ENCODE measurements at regions not wholly inside any gene's neighbourhood (a gene's known extent, or its start where the extent isn't known, plus 50 kb on each side); places are given as distances from the start of the nearest gene placed in this dataset.

DNA sequence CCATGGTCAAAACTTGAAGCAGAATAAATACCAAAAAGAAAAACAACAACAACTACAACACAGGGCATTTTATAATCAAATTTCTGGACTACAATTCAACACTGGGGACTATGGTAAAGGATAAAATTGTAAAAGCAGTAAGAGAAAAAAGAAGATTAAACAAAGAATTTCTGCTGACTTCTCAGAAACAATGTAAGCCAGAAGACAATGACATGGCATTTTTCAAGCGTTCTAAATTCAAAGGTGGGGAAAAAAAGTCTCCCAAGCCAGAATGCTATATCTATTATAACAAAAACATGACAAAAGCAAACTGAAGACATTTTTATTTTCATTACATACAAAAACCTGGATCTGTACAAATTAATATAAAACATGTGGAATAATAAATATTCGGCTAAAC lies 433.1 kb downstream of the NPHP4 start:
- no peak for DNase-seq
- ChIA-PET POLR2A (no interaction called here), CTCF (no interaction called here)
- H3K36me3 ChIP-seq (ENCODE audit: insufficient read depth, low read length), result no peaks in the 10 kb centered on the region
- H3K4me3 ChIP-seq (ENCODE audit: low read length), result no peak overlapping the region
- Mint-ChIP-seq H3K4me3 (no peak overlapping the region), H3K36me3 (no peaks in the 10 kb centered on the region), H3K27me3 (peaks cover 13 to 23% of the 10 kb centered on the region in 2 donors), H3K9me3 (peaks cover 0 to 12% (median 10%) of the 10 kb centered on the region in 5 donors), H3K27ac (no peak overlapping the region), H3K4me1 (no peaks in the 10 kb centered on the region)
- no peaks in the 10 kb centered on the region for H3K27me3 ChIP-seq (ENCODE audit: insufficient read depth, low read length, poor library complexity, severe bottlenecking)
- no peaks in the 10 kb centered on the region for H3K4me1 ChIP-seq (ENCODE audit: insufficient read depth, low read length)
- H3K27ac ChIP-seq (ENCODE audit: low read depth, low read length), result no peak overlapping the region
- no peaks in the 10 kb centered on the region for H3K9me3 ChIP-seq (ENCODE audit: low read length)

- no peaks in the 10 kb centered on the region for H3K4me1 ChIP-seq (ENCODE audit: insufficient read depth, low read length)
- H3K36me3 ChIP-seq (ENCODE audit: insufficient read depth, low read length), result no peaks in the 10 kb centered on the region
- no peak for DNase-seq
- ChIA-PET POLR2A (no interaction called here), CTCF (no interaction called here)
- Mint-ChIP-seq H3K9me3 (peaks cover 3 to 12% (median 10%) of the 10 kb centered on the region in 5 donors), H3K36me3 (no peaks in the 10 kb centered on the region), H3K4me3 (no peak overlapping the region), H3K27ac (no peak overlapping the region), H3K4me1 (peaks cover 0 to 4% (median 0%) of the 10 kb centered on the region in 3 donors), H3K27me3 (peaks cover 15 to 27% of the 10 kb centered on the region in 2 donors)
- no peak overlapping the region for H3K27ac ChIP-seq (ENCODE audit: low read depth, low read length)
- H3K27me3 ChIP-seq (ENCODE audit: insufficient read depth, low read length, poor library complexity, severe bottlenecking), result no peaks in the 10 kb centered on the region
- no peaks in the 10 kb centered on the region for H3K9me3 ChIP-seq (ENCODE audit: low read length)
- H3K4me3 ChIP-seq (ENCODE audit: low read length), result no peak overlapping the region
Observed at GRCh38 chr1:5555853-5556252, 436.4 kb downstream of the NPHP4 start.

GRCh38 chr1:5554784-5555183 lies 437.4 kb downstream of the NPHP4 start:
- Histone ChIP-seq H3K27me3 (ENCODE audit: insufficient read depth, low read length, poor library complexity, severe bottlenecking) (no peaks in the 10 kb centered on the region), H3K4me3 (ENCODE audit: low read length) (no peak overlapping the region), H3K36me3 (ENCODE audit: insufficient read depth, low read length) (no peaks in the 10 kb centered on the region), H3K27ac (ENCODE audit: low read depth, low read length) (no peak overlapping the region), H3K4me1 (ENCODE audit: insufficient read depth, low read length) (no peaks in the 10 kb centered on the region), H3K9me3 (ENCODE audit: low read length) (no peaks in the 10 kb centered on the region)
- Mint-ChIP-seq H3K9me3 (peaks cover 3 to 12% (median 10%) of the 10 kb centered on the region in 5 donors), H3K36me3 (no peaks in the 10 kb centered on the region), H3K27me3 (peaks cover 15 to 25% of the 10 kb centered on the region in 2 donors), H3K27ac (no peak overlapping the region), H3K4me3 (no peak overlapping the region), H3K4me1 (peaks cover 0 to 4% (median 0%) of the 10 kb centered on the region in 3 donors)
- CTCF ChIA-PET, result no interaction called here
- POLR2A ChIA-PET, result no interaction called here
- no peak for DNase-seq

DNA sequence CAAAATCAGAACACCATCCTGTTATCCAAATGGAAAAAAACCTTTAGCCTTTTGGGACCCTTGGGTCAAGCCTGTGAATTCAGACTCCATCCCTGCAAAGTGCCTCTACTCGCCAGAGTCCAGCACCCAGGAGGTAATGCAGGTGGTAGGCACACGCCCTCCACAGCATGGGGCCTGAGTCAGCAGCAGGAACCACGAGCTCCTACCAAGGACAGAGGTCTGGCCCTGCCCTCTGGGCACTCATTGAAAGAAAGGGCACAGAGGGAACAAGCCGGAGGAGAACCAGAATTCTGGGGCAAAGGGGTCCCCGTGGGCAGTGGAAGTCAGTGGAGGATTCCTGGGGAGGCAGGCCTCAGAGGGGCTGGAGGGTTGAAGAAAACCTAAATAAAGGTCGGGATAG lies 438.1 kb downstream of the NPHP4 start:
- H3K9me3 ChIP-seq (ENCODE audit: low read length), result no peaks in the 10 kb centered on the region
- no peaks in the 10 kb centered on the region for H3K36me3 ChIP-seq (ENCODE audit: insufficient read depth, low read length)
- ChIA-PET POLR2A (no interaction called here), CTCF (no interaction called here)
- Mint-ChIP-seq H3K27me3 (peaks cover 15 to 30% of the 10 kb centered on the region in 2 donors), H3K36me3 (no peaks in the 10 kb centered on the region), H3K27ac (no peak overlapping the region), H3K9me3 (peaks cover 3 to 12% (median 10%) of the 10 kb centered on the region in 5 donors), H3K4me1 (peaks cover 0 to 4% (median 0%) of the 10 kb centered on the region in 3 donors), H3K4me3 (no peak overlapping the region)
- H3K4me1 ChIP-seq (ENCODE audit: insufficient read depth, low read length), result no peaks in the 10 kb centered on the region
- no peak overlapping the region for H3K27ac ChIP-seq (ENCODE audit: low read depth, low read length)
- no peak overlapping the region for H3K4me3 ChIP-seq (ENCODE audit: low read length)
- no peak for DNase-seq
- H3K27me3 ChIP-seq (ENCODE audit: insufficient read depth, low read length, poor library complexity, severe bottlenecking), result no peaks in the 10 kb centered on the region

- Mint-ChIP-seq H3K27ac (no peak overlapping the region), H3K27me3 (peaks cover 12 to 26% of the 10 kb centered on the region in 2 donors), H3K4me1 (peaks cover 0 to 4% (median 0%) of the 10 kb centered on the region in 3 donors), H3K9me3 (peaks cover 0 to 3% (median under 1%) of the 10 kb centered on the region in 5 donors), H3K4me3 (no peak overlapping the region), H3K36me3 (no peaks in the 10 kb centered on the region)
- no peaks in the 10 kb centered on the region for H3K9me3 ChIP-seq (ENCODE audit: low read length)
- POLR2A ChIA-PET, result no interaction called here
- CTCF ChIA-PET, result interaction anchor here (0.6 kb wide), 1 partner anchor 1129 kb away, joined by 3 read pairs; no protein-coding TSS in a partner anchor
- H3K36me3 ChIP-seq (ENCODE audit: insufficient read depth, low read length), result no peaks in the 10 kb centered on the region
- DNase-seq, result no peak
- H3K27ac ChIP-seq (ENCODE audit: low read depth, low read length), result no peak overlapping the region
- no peak overlapping the region for H3K4me3 ChIP-seq (ENCODE audit: low read length)
- no peaks in the 10 kb centered on the region for H3K27me3 ChIP-seq (ENCODE audit: insufficient read depth, low read length, poor library complexity, severe bottlenecking)
- no peaks in the 10 kb centered on the region for H3K4me1 ChIP-seq (ENCODE audit: insufficient read depth, low read length)
Observed at GRCh38 chr1:5552787-5553484, 439.3 kb downstream of the NPHP4 start.

DNA sequence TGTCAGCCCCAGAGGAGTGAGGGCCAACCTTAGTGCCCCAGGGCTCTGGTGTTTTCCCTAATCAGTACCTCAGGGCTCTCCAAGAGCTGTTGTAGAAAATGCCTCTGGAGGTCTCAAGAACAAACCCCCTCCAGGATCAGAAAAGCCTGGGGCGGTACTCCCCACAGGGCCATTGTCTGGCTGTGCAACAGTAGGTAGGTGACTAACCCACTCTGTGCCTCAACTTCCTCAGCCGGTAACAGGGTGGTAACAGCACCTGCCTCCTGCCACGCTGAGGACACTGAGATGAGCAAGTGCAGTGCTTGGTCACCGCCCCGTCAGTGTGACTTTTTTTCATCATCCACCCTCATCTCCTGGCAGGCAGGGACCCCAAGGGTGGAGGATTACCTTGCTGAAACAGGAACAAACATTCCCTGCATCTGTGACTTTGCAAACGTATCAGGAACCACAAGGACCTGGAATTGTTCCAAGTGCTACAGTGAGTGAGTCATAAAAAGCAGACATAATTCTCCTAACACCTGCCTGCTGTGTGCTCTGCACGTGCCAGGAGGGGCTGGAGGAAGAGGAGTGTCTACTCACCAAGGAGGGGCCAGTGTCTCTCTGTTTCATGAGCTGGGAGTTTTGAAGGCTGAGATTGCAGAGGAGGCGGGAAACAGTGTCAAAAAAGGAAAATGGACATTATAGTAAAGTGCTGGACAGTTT lies 440.8 kb downstream of the NPHP4 start:
- CTCF ChIA-PET, result no interaction called here
- Histone ChIP-seq H3K36me3 (ENCODE audit: insufficient read depth, low read length) (no peaks in the 10 kb centered on the region), H3K27ac (ENCODE audit: low read depth, low read length) (no peak overlapping the region), H3K9me3 (ENCODE audit: low read length) (no peaks in the 10 kb centered on the region), H3K27me3 (ENCODE audit: insufficient read depth, low read length, poor library complexity, severe bottlenecking) (no peaks in the 10 kb centered on the region), H3K4me1 (ENCODE audit: insufficient read depth, low read length) (no peaks in the 10 kb centered on the region), H3K4me3 (ENCODE audit: low read length) (no peak overlapping the region)
- Mint-ChIP-seq H3K36me3 (no peaks in the 10 kb centered on the region), H3K27me3 (peaks cover 15 to 34% of the 10 kb centered on the region in 2 donors), H3K4me3 (no peak overlapping the region), H3K9me3 (peaks cover 0 to 3% (median 0%) of the 10 kb centered on the region in 5 donors), H3K4me1 (peaks cover 0 to 4% (median 0%) of the 10 kb centered on the region in 3 donors), H3K27ac (no peak overlapping the region)
- no peak for DNase-seq
- POLR2A ChIA-PET, result no interaction called here

DNA sequence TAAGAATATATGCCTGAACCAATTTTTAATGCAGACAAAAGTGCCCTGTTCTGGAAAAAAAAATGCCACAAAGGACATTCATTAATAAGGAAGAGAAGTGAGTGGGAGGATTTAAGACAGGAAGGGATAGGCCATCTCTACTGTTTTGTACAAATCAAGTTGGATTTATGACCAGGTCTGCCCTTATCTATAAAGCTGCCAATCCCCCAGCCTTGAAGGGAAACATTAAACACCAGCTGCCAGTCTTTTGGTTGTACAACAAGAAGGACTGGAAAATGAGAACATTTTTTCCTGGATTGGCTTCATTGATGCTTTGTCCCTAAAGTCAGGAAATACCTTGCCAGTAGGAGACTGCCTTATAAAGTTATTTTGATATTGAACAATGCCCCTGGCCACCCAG lies 444.0 kb downstream of the NPHP4 start:
- no peaks in the 10 kb centered on the region for H3K27me3 ChIP-seq (ENCODE audit: insufficient read depth, low read length, poor library complexity, severe bottlenecking)
- H3K27ac ChIP-seq (ENCODE audit: low read depth, low read length), result no peak overlapping the region
- Mint-ChIP-seq H3K27ac (no peak overlapping the region), H3K4me3 (no peak overlapping the region), H3K36me3 (no peaks in the 10 kb centered on the region), H3K9me3 (peaks cover 0 to 2% (median 0%) of the 10 kb centered on the region in 5 donors), H3K27me3 (peaks cover 17 to 46% of the 10 kb centered on the region in 2 donors), H3K4me1 (peaks cover 0 to 4% (median 0%) of the 10 kb centered on the region in 3 donors)
- no peak overlapping the region for H3K4me3 ChIP-seq (ENCODE audit: low read length)
- no peaks in the 10 kb centered on the region for H3K4me1 ChIP-seq (ENCODE audit: insufficient read depth, low read length)
- ChIA-PET CTCF (no interaction called here), POLR2A (no interaction called here)
- DNase-seq, result no peak
- no peaks in the 10 kb centered on the region for H3K9me3 ChIP-seq (ENCODE audit: low read length)
- H3K36me3 ChIP-seq (ENCODE audit: insufficient read depth, low read length), result no peaks in the 10 kb centered on the region

DNA sequence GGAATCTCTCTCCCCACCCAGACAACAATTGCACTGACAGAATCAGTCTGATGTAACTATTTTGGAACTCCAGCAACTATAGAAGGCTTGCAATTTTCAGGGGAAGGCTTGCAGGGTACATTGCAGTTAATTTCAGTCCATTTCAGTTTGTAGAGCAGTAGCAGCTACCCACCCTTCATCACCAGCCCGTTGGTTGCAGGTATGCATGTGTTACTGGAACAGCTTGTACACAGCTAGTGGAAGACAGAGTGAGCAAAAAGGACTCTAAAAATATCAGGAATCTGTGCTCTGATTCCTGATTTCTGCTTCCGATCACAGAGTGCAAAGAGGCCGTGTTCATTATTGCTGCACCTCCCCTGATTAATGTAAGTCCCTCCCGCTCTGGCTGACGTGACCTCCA lies 449.0 kb downstream of the NPHP4 start:
- Histone ChIP-seq H3K27ac (ENCODE audit: low read depth, low read length) (no peak overlapping the region), H3K4me3 (ENCODE audit: low read length) (no peak overlapping the region), H3K36me3 (ENCODE audit: insufficient read depth, low read length) (no peaks in the 10 kb centered on the region), H3K27me3 (ENCODE audit: insufficient read depth, low read length, poor library complexity, severe bottlenecking) (no peaks in the 10 kb centered on the region), H3K4me1 (ENCODE audit: insufficient read depth, low read length) (no peaks in the 10 kb centered on the region), H3K9me3 (ENCODE audit: low read length) (no peaks in the 10 kb centered on the region)
- peaks cover 34 to 63% of the 10 kb centered on the region in 2 donors for H3K27me3 Mint-ChIP-seq
- POLR2A ChIA-PET, result no interaction called here
- no peaks in the 10 kb centered on the region for H3K36me3 Mint-ChIP-seq
- H3K4me1 Mint-ChIP-seq, result no peaks in the 10 kb centered on the region
- no peak overlapping the region for H3K4me3 Mint-ChIP-seq
- H3K27ac Mint-ChIP-seq, result no peak overlapping the region
- DNase-seq, result no peak
- H3K9me3 Mint-ChIP-seq, result peaks cover 3 to 5% (median 4%) of the 10 kb centered on the region in 5 donors
- CTCF ChIA-PET, result no interaction called here
